Smooth muscle cell (in vitro differentiated cells): ENCODE measurements at regions not wholly inside any gene's neighbourhood (a gene's known extent, or its start where the extent isn't known, plus 50 kb on each side); places are given as distances from the start of the nearest gene placed in this dataset.

Experiments used
- DNase-seq: peaks from one replicate; lab custom pipeline; 2025; ENCODE audit not compliant: unreplicated experiment; lab: John Stamatoyannopoulos, UW
- H2AFZ ChIP-seq: fragments of 200-600 bp; sonication (generic); 2 replicates; pipeline ENCODE4 v1.6.0; 2016; ENCODE audit warnings: antibody characterized with exemption, low read depth, mild to moderate bottlenecking
- H3F3A ChIP-seq: fragments of 200-600 bp; sonication (generic); 2 replicates; pipeline ENCODE4 v1.6.0; 2017; ENCODE audit warnings: antibody characterized with exemption, low read depth
- H3K27ac ChIP-seq: fragments of 200-600 bp; sonication (generic); 2 replicates; pipeline ENCODE4 v1.5.1; 2016; ENCODE audit warnings: low read depth, mild to moderate bottlenecking
- H3K27me3 ChIP-seq: fragments of 200-600 bp; sonication (generic); 2 replicates; pipeline ENCODE4 v1.6.1; 2016; ENCODE audit warnings: low read depth, mild to moderate bottlenecking
- H3K36me3 ChIP-seq: fragments of 200-600 bp; sonication (generic); 2 replicates; pipeline ENCODE4 v1.5.1; 2016; ENCODE audit warnings: low read depth
- H3K4me1 ChIP-seq: fragments of 200-600 bp; sonication (generic); 2 replicates; pipeline ENCODE4 v1.5.1; 2016; ENCODE audit warnings: low read depth
- H3K4me2 ChIP-seq: fragments of 200-600 bp; sonication (generic); 2 replicates; pipeline ENCODE4 v1.6.0; 2016; ENCODE audit warnings: mild to moderate bottlenecking
- H3K4me3 ChIP-seq: fragments of 200-600 bp; sonication (generic); 2 replicates; pipeline ENCODE4 v1.5.1; 2016; ENCODE audit warnings: mild to moderate bottlenecking
- H3K79me2 ChIP-seq: fragments of 200-600 bp; sonication (generic); 2 replicates; pipeline ENCODE4 v1.6.0; 2016; ENCODE audit warnings: low read depth, mild to moderate bottlenecking
- H3K9ac ChIP-seq: fragments of 200-600 bp; sonication (generic); 2 replicates; pipeline ENCODE4 v1.6.0; 2016; ENCODE audit warnings: low read depth
- H3K9me3 ChIP-seq: fragments of 200-600 bp; sonication (generic); replicated peaks from 2 replicates; pipeline ENCODE4 v1.5.1; 2016; ENCODE audit warnings: low read depth
- H4K20me1 ChIP-seq: fragments of 200-600 bp; sonication (generic); 2 replicates; pipeline ENCODE4 v1.6.0; 2016; ENCODE audit warnings: low read depth
- WGBS: methylation state at CpG from one replicate; pipeline ENCODE4 v1.1.7; 2016; ENCODE audit warnings: low lambda C conversion rate; 5-methylcytosine and 5-hydroxymethylcytosine counted together
- TF ChIP-seq, protein P1 (sequence below): fragments of 200-600 bp; sonication (generic); IDR thresholded peaks from 2 replicates; pipeline ENCODE4 v1.5.1; 2017; ENCODE audit warnings: borderline replicate concordance, mild to moderate bottlenecking, antibody characterized with exemption; ENCODE audit not compliant: insufficient read depth, poor library complexity, severe bottlenecking

GRCh38 chr5:27388755-27389154, 350.4 kb upstream of the CDH9 start:
- Histone ChIP-seq H3F3A (no peaks in the 10 kb centered on the region), H3K27me3 (no peaks in the 10 kb centered on the region), H4K20me1 (no peaks in the 10 kb centered on the region), H3K9me3 (no peaks in the 10 kb centered on the region), H3K9ac (no peak overlapping the region), H2AFZ (no peak overlapping the region), H3K27ac (no peak overlapping the region), H3K4me2 (no peak overlapping the region), H3K4me3 (no peak overlapping the region), H3K36me3 (no peaks in the 10 kb centered on the region), H3K79me2 (no peaks in the 10 kb centered on the region), H3K4me1 (no peaks in the 10 kb centered on the region)
- WGBS, result 91% methylated on average over 4 of the region's 4 CpGs
- no peak for DNase-seq
- TF ChIP-seq, protein P1, sequence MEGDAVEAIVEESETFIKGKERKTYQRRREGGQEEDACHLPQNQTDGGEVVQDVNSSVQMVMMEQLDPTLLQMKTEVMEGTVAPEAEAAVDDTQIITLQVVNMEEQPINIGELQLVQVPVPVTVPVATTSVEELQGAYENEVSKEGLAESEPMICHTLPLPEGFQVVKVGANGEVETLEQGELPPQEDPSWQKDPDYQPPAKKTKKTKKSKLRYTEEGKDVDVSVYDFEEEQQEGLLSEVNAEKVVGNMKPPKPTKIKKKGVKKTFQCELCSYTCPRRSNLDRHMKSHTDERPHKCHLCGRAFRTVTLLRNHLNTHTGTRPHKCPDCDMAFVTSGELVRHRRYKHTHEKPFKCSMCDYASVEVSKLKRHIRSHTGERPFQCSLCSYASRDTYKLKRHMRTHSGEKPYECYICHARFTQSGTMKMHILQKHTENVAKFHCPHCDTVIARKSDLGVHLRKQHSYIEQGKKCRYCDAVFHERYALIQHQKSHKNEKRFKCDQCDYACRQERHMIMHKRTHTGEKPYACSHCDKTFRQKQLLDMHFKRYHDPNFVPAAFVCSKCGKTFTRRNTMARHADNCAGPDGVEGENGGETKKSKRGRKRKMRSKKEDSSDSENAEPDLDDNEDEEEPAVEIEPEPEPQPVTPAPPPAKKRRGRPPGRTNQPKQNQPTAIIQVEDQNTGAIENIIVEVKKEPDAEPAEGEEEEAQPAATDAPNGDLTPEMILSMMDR, result no peak

- no peaks in the 10 kb centered on the region for H3K36me3 ChIP-seq
- H3K9me3 ChIP-seq, result no peaks in the 10 kb centered on the region
- no peak overlapping the region for H3K4me2 ChIP-seq
- no peaks in the 10 kb centered on the region for H3K79me2 ChIP-seq
- H3K4me3 ChIP-seq, result no peak overlapping the region
- 75% methylated on average over 3 of the region's 3 CpGs for WGBS
- H2AFZ ChIP-seq, result no peak overlapping the region
- no peaks in the 10 kb centered on the region for H4K20me1 ChIP-seq
- H3K27ac ChIP-seq, result no peak overlapping the region
- H3K27me3 ChIP-seq, result no peaks in the 10 kb centered on the region
- H3F3A ChIP-seq, result no peaks in the 10 kb centered on the region
- H3K4me1 ChIP-seq, result no peaks in the 10 kb centered on the region
- no peak overlapping the region for H3K9ac ChIP-seq
- no peak for DNase-seq
- TF ChIP-seq, protein P1, result no peak
Measured at GRCh38 chr5:27387535-27388073, 349.2 kb upstream of the CDH9 start.

DNA sequence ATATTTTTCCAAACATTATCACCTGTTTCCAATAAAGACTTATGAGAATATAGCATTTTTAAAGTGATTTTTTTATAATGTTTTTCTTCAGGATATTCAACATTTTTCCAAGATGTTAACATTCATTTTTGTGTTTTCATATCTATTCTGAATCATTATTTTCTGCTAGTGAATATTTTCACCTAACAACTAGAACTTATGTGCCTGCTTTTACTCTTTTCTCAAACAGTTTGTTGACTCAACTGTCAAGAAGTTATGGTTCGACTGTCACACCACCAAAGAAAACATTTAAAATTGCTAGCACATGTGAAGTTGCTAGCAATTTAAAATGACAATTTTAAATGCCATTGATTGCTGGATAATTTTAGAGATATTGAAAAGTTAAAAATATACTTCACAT, 343.3 kb upstream of the CDH9 start:
- H3K4me2 ChIP-seq, result no peak overlapping the region
- TF ChIP-seq, protein P1, result no peak
- H3K4me3 ChIP-seq, result no peak overlapping the region
- H3K36me3 ChIP-seq, result no peaks in the 10 kb centered on the region
- no peaks in the 10 kb centered on the region for H3K9me3 ChIP-seq
- no peaks in the 10 kb centered on the region for H3K4me1 ChIP-seq
- H2AFZ ChIP-seq, result no peak overlapping the region
- H3K9ac ChIP-seq, result no peak overlapping the region
- H3K79me2 ChIP-seq, result no peaks in the 10 kb centered on the region
- H3F3A ChIP-seq, result no peaks in the 10 kb centered on the region
- H3K27ac ChIP-seq, result no peak overlapping the region
- WGBS, result 95% methylated on average over 1 of the region's 1 CpG
- no peaks in the 10 kb centered on the region for H3K27me3 ChIP-seq
- no peaks in the 10 kb centered on the region for H4K20me1 ChIP-seq
- no peak for DNase-seq

GRCh38 chr5:27377626-27378025, 339.2 kb upstream of the CDH9 start:
- no peak overlapping the region for H3K27ac ChIP-seq
- no peaks in the 10 kb centered on the region for H3K79me2 ChIP-seq
- H3K9me3 ChIP-seq, result no peaks in the 10 kb centered on the region
- no peak overlapping the region for H3K4me3 ChIP-seq
- no peak for DNase-seq
- H2AFZ ChIP-seq, result peak overlapping the region; percentile 86
- no peaks in the 10 kb centered on the region for H3K36me3 ChIP-seq
- no peak overlapping the region for H3K4me2 ChIP-seq
- TF ChIP-seq, protein P1, result no peak
- WGBS, result 29% methylated on average over 4 of the region's 4 CpGs
- no peaks in the 10 kb centered on the region for H3F3A ChIP-seq
- no peaks in the 10 kb centered on the region for H4K20me1 ChIP-seq
- H3K27me3 ChIP-seq, result no peaks in the 10 kb centered on the region
- no peak overlapping the region for H3K9ac ChIP-seq
- no peaks in the 10 kb centered on the region for H3K4me1 ChIP-seq
